Neural progenitor cell (in vitro differentiated cells): ENCODE measurements at regions not wholly inside any gene's neighbourhood (a gene's known extent, or its start where the extent isn't known, plus 50 kb on each side); places are given as distances from the start of the nearest gene placed in this dataset.

Experiments
- DNase-seq: peaks from one replicate; pipeline ENCODE4 v3.0.0-alpha.2; 2016; ENCODE audit warnings: low spot score
- H2AFZ ChIP-seq: fragments of 200-600 bp; sonication (generic); replicated peaks from 2 replicates; pipeline ENCODE4 v1.6.1; 2016; ENCODE audit warnings: antibody characterized with exemption
- H3F3A ChIP-seq: fragments of 200-600 bp; sonication (generic); 2 replicates; pipeline ENCODE4 v1.6.1; 2016; ENCODE audit warnings: antibody characterized with exemption, low read depth
- H3K27ac ChIP-seq: fragments of 200-600 bp; sonication (generic); 2 replicates; pipeline ENCODE4 v1.5.1; 2016; ENCODE audit warnings: mild to moderate bottlenecking
- H3K27me3 ChIP-seq: fragments of 200-600 bp; sonication (generic); 2 replicates; pipeline ENCODE4 v1.6.1; 2016; ENCODE audit warnings: mild to moderate bottlenecking, moderate library complexity
- H3K36me3 ChIP-seq: fragments of 200-600 bp; sonication (generic); 2 replicates; pipeline ENCODE4 v1.5.1; 2016
- H3K4me1 ChIP-seq: fragments of 200-600 bp; sonication (generic); 2 replicates; pipeline ENCODE4 v1.6.1; 2016; ENCODE audit warnings: mixed run types
- H3K4me2 ChIP-seq: fragments of 200-600 bp; sonication (generic); 2 replicates; pipeline ENCODE4 v1.6.1; 2016
- H3K4me3 ChIP-seq: fragments of 200-600 bp; sonication (generic); 2 replicates; pipeline ENCODE4 v1.5.1; 2016
- H3K79me2 ChIP-seq: fragments of 200-600 bp; sonication (generic); 2 replicates; pipeline ENCODE4 v1.6.1; 2016; ENCODE audit warnings: low read depth
- H3K9ac ChIP-seq: fragments of 200-600 bp; sonication (generic); 2 replicates; pipeline ENCODE4 v1.6.1; 2016
- H3K9me3 ChIP-seq: fragments of 200-600 bp; sonication (generic); 2 replicates; pipeline ENCODE4 v1.5.1; 2016; ENCODE audit warnings: low read depth
- H4K20me1 ChIP-seq: fragments of 200-600 bp; sonication (generic); 2 replicates; pipeline ENCODE4 v1.6.1; 2016; ENCODE audit warnings: low read depth
- H3K27ac Mint-ChIP-seq: 3 replicates; pipeline ENCODE4 v1.8.0; 2021; ENCODE audit warnings: mixed read lengths
- H3K27me3 Mint-ChIP-seq: 2 replicates; pipeline ENCODE4 v1.8.0; 2022; ENCODE audit warnings: low read depth, mild to moderate bottlenecking, inconsistent platforms, moderate library complexity, mixed read lengths; ENCODE audit not compliant: insufficient read depth
- H3K36me3 Mint-ChIP-seq: 3 replicates; pipeline ENCODE4 v1.8.0; 2021; ENCODE audit warnings: mixed read lengths
- H3K4me1 Mint-ChIP-seq: 3 replicates; pipeline ENCODE4 v1.8.0; 2021; ENCODE audit warnings: mixed read lengths
- H3K4me3 Mint-ChIP-seq: 3 replicates; pipeline ENCODE4 v1.8.0; 2021; ENCODE audit warnings: mild to moderate bottlenecking, moderate library complexity, mixed read lengths
- H3K9me3 Mint-ChIP-seq: 3 replicates; pipeline ENCODE4 v1.8.0; 2020; ENCODE audit warnings: mixed read lengths
- EZH2 ChIP-seq: fragments of 200-600 bp; sonication (generic); IDR thresholded peaks from 2 replicates; pipeline ENCODE4 v1.6.1; 2017; ENCODE audit warnings: antibody characterized with exemption, mild to moderate bottlenecking, moderate library complexity
- EZH2phosphoT487 ChIP-seq: fragments of 200-600 bp; sonication (generic); IDR thresholded peaks from 2 replicates; pipeline ENCODE4 v1.6.1; 2017; ENCODE audit warnings: antibody characterized with exemption
- TF ChIP-seq, protein P1 (sequence below): fragments of 200-600 bp; sonication (generic); IDR thresholded peaks from 2 replicates; pipeline ENCODE4 v1.5.1; 2017; ENCODE audit warnings: antibody characterized with exemption, mild to moderate bottlenecking

GRCh38 chr6:150456466-150456865 lies 87.7 kb downstream of the IYD start:
- Histone ChIP-seq H3K79me2 (no peaks in the 10 kb centered on the region), H3K9ac (no peak overlapping the region), H4K20me1 (no peaks in the 10 kb centered on the region), H3K27ac (no peak overlapping the region), H3K36me3 (no peaks in the 10 kb centered on the region), H3K4me3 (no peak overlapping the region), H3K4me2 (no peak overlapping the region), H3K27me3 (no peaks in the 10 kb centered on the region), H3F3A (no peaks in the 10 kb centered on the region), H3K4me1 (peaks cover 3% of the 10 kb centered on the region), H2AFZ (no peak overlapping the region), H3K9me3 (no peaks in the 10 kb centered on the region)
- TF ChIP-seq, protein P1, sequence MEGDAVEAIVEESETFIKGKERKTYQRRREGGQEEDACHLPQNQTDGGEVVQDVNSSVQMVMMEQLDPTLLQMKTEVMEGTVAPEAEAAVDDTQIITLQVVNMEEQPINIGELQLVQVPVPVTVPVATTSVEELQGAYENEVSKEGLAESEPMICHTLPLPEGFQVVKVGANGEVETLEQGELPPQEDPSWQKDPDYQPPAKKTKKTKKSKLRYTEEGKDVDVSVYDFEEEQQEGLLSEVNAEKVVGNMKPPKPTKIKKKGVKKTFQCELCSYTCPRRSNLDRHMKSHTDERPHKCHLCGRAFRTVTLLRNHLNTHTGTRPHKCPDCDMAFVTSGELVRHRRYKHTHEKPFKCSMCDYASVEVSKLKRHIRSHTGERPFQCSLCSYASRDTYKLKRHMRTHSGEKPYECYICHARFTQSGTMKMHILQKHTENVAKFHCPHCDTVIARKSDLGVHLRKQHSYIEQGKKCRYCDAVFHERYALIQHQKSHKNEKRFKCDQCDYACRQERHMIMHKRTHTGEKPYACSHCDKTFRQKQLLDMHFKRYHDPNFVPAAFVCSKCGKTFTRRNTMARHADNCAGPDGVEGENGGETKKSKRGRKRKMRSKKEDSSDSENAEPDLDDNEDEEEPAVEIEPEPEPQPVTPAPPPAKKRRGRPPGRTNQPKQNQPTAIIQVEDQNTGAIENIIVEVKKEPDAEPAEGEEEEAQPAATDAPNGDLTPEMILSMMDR, result no peak
- TF ChIP-seq EZH2phosphoT487, result no peak
- TF ChIP-seq EZH2, result no peak
- DNase-seq, result no peak
- H3K4me1 Mint-ChIP-seq, result peaks cover 48% of the 10 kb centered on the region
- no peak overlapping the region for H3K27ac Mint-ChIP-seq
- H3K27me3 Mint-ChIP-seq, result peaks cover 14% of the 10 kb centered on the region
- H3K36me3 Mint-ChIP-seq, result no peaks in the 10 kb centered on the region
- no peak overlapping the region for H3K4me3 Mint-ChIP-seq
- H3K9me3 Mint-ChIP-seq, result no peaks in the 10 kb centered on the region

DNA sequence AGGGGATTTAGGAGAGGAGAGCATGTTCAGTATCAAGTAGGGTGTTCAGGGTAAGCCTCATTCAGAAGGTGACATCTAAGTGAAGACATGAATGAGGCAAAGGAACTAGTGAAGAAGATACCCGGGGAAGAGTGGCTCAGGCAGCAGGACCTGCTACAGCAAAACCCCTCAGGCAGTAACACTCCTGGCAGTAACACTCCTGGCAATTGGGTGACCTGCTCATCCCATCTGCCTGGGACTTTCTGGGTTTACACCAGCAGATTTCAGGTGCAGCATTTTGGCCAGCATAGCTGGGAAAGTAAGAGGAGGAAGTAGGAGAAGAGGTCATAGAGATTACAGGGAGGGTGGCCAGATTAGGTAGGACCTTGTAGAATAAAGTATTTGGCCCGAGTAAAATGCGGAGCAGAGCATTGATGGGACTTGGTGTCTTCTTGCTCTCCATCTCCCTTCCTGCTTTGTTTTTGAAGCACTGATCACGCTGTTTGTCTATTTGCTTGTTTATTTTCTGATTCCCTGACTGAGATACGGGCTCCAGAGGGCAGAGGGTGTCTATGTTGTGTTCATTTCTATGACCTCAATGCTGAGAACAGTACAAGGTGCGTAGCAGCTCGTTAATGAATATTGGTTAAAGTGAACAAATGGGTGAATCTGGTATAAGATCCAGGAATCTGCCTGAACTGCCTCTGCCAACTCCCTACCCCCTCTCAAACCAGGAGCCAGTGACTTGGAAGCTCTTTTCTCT lies 88.3 kb downstream of the IYD start:
- Histone ChIP-seq H3K4me3 (no peak overlapping the region), H3K4me1 (peaks cover 3% of the 10 kb centered on the region), H3K27ac (no peak overlapping the region), H4K20me1 (no peaks in the 10 kb centered on the region), H3K27me3 (no peaks in the 10 kb centered on the region), H3F3A (no peaks in the 10 kb centered on the region), H3K4me2 (no peak overlapping the region), H3K36me3 (no peaks in the 10 kb centered on the region), H3K79me2 (no peaks in the 10 kb centered on the region), H3K9ac (no peak overlapping the region), H2AFZ (no peak overlapping the region), H3K9me3 (no peaks in the 10 kb centered on the region)
- Mint-ChIP-seq H3K4me3 (no peak overlapping the region), H3K4me1 (peaks cover 42% of the 10 kb centered on the region), H3K9me3 (no peaks in the 10 kb centered on the region), H3K27ac (no peak overlapping the region), H3K27me3 (peaks cover 14% of the 10 kb centered on the region), H3K36me3 (no peaks in the 10 kb centered on the region)
- no peak for DNase-seq
- TF ChIP-seq, protein P1, result no peak
- TF ChIP-seq EZH2, result no peak
- TF ChIP-seq EZH2phosphoT487, result no peak

GRCh38 chr6:150458579-150458978 lies 89.8 kb downstream of the IYD start:
- Mint-ChIP-seq H3K4me1 (peaks cover 27% of the 10 kb centered on the region), H3K9me3 (peaks cover 5% of the 10 kb centered on the region), H3K36me3 (no peaks in the 10 kb centered on the region), H3K27me3 (peaks cover 16% of the 10 kb centered on the region), H3K27ac (no peak overlapping the region), H3K4me3 (no peak overlapping the region)
- H4K20me1 ChIP-seq, result no peaks in the 10 kb centered on the region
- H3K27me3 ChIP-seq, result no peaks in the 10 kb centered on the region
- H3K4me1 ChIP-seq, result no peaks in the 10 kb centered on the region
- no peaks in the 10 kb centered on the region for H3K79me2 ChIP-seq
- H2AFZ ChIP-seq, result no peak overlapping the region
- no peaks in the 10 kb centered on the region for H3K9me3 ChIP-seq
- H3F3A ChIP-seq, result no peaks in the 10 kb centered on the region
- no peak overlapping the region for H3K9ac ChIP-seq
- no peak overlapping the region for H3K27ac ChIP-seq
- no peaks in the 10 kb centered on the region for H3K36me3 ChIP-seq
- TF ChIP-seq, protein P1, result no peak
- TF ChIP-seq EZH2phosphoT487 (no peak), EZH2 (no peak)
- DNase-seq, result no peak
- H3K4me3 ChIP-seq, result no peak overlapping the region
- H3K4me2 ChIP-seq, result no peak overlapping the region
